HEK293T (cell line): ENCODE measurements at regions not wholly inside any gene's neighbourhood (a gene's known extent, or its start where the extent isn't known, plus 50 kb on each side); places are given as distances from the start of the nearest gene placed in this dataset.
A peak's percentile ranks its signal among the peaks of the same experiment; 100 is the strongest.
"Not testable (repeated sequence)": the region's sequence is repeated elsewhere in the genome, so short reads cannot be mapped to it uniquely, and the experiment has no call there.

Experiments
- CTCF ChIA-PET: fragments of 350-600 bp; formaldehyde crosslinking; extraction: SDS; loops from one replicate; lab custom pipeline; 2021; ENCODE audit warnings: antibody characterized with exemption, inconsistent platforms; lab: Yijun Ruan, JAX
- POLR2A ChIA-PET: fragments of 350-600 bp; formaldehyde crosslinking; extraction: SDS; loops from one replicate; lab custom pipeline; 2020; ENCODE audit warnings: antibody characterized with exemption, inconsistent platforms; lab: Yijun Ruan, JAX
- DNase-seq: peaks from one replicate; pipeline ENCODE4 v3.0.0; 2012; ENCODE audit warnings: mixed read lengths; ENCODE audit errors: extremely low spot score
- ARNT ChIP-seq: fragments of 450-650 bp; IDR thresholded peaks from 2 replicates; pipeline ENCODE4 v1.6.1; 2017; ENCODE audit warnings: mild to moderate bottlenecking
- BHLHE40 ChIP-seq: fragments of 450-650 bp; IDR thresholded peaks from 2 replicates; pipeline ENCODE4 v1.6.1; 2016; ENCODE audit warnings: mild to moderate bottlenecking, moderate library complexity, borderline replicate concordance
- CTBP1 ChIP-seq: fragments of 450-650 bp; IDR thresholded peaks from 2 replicates; pipeline ENCODE4 v1.6.1; 2016; ENCODE audit warnings: borderline replicate concordance
- ELF4 ChIP-seq: fragments of 450-650 bp; IDR thresholded peaks from 2 replicates; pipeline ENCODE4 v1.6.1; 2017; ENCODE audit warnings: antibody characterized with exemption
- FOXK2 ChIP-seq: fragments of 450-650 bp; IDR thresholded peaks from 2 replicates; pipeline ENCODE4 v1.6.1; 2016; ENCODE audit warnings: mild to moderate bottlenecking
- FOXM1 ChIP-seq: fragments of 450-650 bp; IDR thresholded peaks from 2 replicates; pipeline ENCODE4 v1.6.1; 2017; ENCODE audit warnings: mild to moderate bottlenecking, borderline replicate concordance
- HDGF ChIP-seq: fragments of 450-650 bp; IDR thresholded peaks from 2 replicates; pipeline ENCODE4 v1.6.1; 2017; ENCODE audit warnings: antibody characterized with exemption, borderline replicate concordance
- L3MBTL2 ChIP-seq: fragments of 450-650 bp; conservative IDR thresholded peaks from 2 replicates; pipeline ENCODE4 v1.6.1; 2016; ENCODE audit warnings: mild to moderate bottlenecking
- LEF1 ChIP-seq: fragments of 450-650 bp; IDR thresholded peaks from 2 replicates; pipeline ENCODE4 v1.6.1; 2017; ENCODE audit warnings: mild to moderate bottlenecking, borderline replicate concordance
- NFRKB ChIP-seq: fragments of 450-650 bp; IDR thresholded peaks from 2 replicates; pipeline ENCODE4 v1.6.1; 2016; ENCODE audit warnings: mild to moderate bottlenecking, moderate library complexity
- SP1 ChIP-seq: fragments of 450-650 bp; IDR thresholded peaks from 2 replicates; pipeline ENCODE4 v1.6.1; 2017
- SUZ12 ChIP-seq: fragments of 450-650 bp; IDR thresholded peaks from 2 replicates; pipeline ENCODE4 v1.6.1; 2016; ENCODE audit warnings: mild to moderate bottlenecking
- TARDBP ChIP-seq: fragments of 450-650 bp; IDR thresholded peaks from 2 replicates; pipeline ENCODE4 v1.6.1; 2016
- ZNF384 ChIP-seq: fragments of 450-650 bp; IDR thresholded peaks from 2 replicates; pipeline ENCODE4 v1.6.1; 2016
- TF ChIP-seq, protein P1 (sequence below): fragments of 450-650 bp; IDR thresholded peaks from 2 replicates; pipeline ENCODE4 v1.6.1; 2016

GRCh38 chr3:90182291-90182976, 1075.0 kb downstream of the EPHA3 start:
- CTCF ChIA-PET: interaction anchor here (0.6 kb wide), 1 partner anchor 1645 kb away, joined by 3 read pairs; no protein-coding TSS in a partner anchor
- peak; percentile 17 for DNase-seq
- POLR2A ChIA-PET: not testable (repeated sequence)
- peak; percentile 34; the same call in 1 of the 2 replicates for TF ChIP-seq ZNF384

DNA sequence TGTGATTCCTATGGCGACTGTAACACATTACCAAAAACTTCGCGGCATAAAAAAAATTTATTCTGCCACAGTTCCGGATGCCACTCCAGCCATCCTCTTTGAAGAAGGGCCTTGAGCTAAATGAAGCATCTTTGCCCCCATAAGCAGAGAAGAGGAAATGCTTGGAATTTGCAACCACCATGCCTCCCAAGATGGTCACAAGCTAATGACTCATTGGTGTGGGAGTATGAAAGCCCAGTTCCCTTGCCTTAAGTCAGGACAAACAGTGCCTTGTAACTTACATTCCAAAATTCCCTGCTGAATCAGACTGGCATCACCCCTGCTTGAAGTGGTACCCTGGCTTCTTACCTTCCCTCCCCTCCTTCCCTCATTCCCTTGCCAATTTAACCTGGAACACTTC, 1077.4 kb downstream of the EPHA3 start:
- DNase-seq: no peak
- POLR2A ChIA-PET: no interaction called here
- no peak for TF ChIP-seq HDGF
- no peak for TF ChIP-seq ZNF384
- TF ChIP-seq BHLHE40: no peak
- no peak for TF ChIP-seq L3MBTL2
- CTCF ChIA-PET: no interaction called here

- DNase-seq, POLR2A ChIA-PET, CTCF ChIA-PET: not testable (repeated sequence)
Measured at GRCh38 chr3:90197383-90197782, 1090.0 kb downstream of the EPHA3 start.

GRCh38 chr3:90202931-90203330, 1095.5 kb downstream of the EPHA3 start:
- not testable (repeated sequence) for DNase-seq

GRCh38 chr3:90206482-90206881, 1099.1 kb downstream of the EPHA3 start:
- POLR2A ChIA-PET, CTCF ChIA-PET, DNase-seq: not testable (repeated sequence)

More at GRCh38 chr3:90202931-90203330, 1095.5 kb downstream of the EPHA3 start:
- POLR2A ChIA-PET, CTCF ChIA-PET: not testable (repeated sequence)

- DNase-seq, CTCF ChIA-PET, POLR2A ChIA-PET: not testable (repeated sequence)
Measured at GRCh38 chr3:90207353-90208097, 1100.1 kb downstream of the EPHA3 start.

DNA sequence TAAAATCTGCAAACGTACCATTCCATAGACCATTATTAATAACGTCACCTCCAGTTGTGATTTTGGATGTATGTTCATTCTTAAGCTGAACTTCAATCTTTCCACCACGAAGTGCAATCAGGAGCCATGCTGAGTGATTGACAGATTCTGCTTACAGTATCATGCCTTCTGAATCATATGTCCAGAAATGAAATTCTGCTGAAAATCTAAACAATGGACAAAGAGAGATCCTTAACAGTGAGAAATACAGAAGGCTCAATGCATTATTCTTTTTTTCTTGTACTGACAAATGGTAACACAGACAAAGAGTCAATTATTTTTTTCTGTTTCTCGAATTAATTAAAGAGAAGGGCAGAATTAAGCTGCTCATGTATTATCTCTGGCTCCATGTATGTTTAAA, 1114.5 kb downstream of the EPHA3 start:
- POLR2A ChIA-PET: no interaction called here
- CTCF ChIA-PET: no interaction called here

DNA sequence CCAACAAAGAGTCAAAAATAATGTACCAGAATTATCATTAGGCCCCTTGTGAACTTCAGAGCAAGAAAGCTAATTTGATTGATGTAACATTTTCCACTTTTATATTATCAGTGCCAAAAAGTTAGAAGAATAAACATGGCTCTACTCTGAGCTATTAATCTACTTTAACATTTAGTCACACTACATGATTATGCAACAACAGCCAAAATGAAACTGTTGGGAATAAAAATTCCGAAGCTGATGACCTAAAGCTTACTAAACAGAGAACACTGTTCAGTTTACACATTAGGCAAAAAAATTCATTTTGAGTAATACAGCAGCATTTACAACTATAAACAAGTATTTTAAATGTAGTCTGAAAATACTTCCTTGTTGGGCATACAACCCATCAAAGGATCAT, 1134.1 kb downstream of the EPHA3 start:
- CTCF ChIA-PET: no interaction called here
- DNase-seq: no peak
- POLR2A ChIA-PET: no interaction called here
- TF ChIP-seq ELF4: no peak
- TF ChIP-seq LEF1: no peak
- no peak for TF ChIP-seq L3MBTL2
- TF ChIP-seq ZNF384: no peak
- no peak for TF ChIP-seq ARNT
- TF ChIP-seq FOXK2: no peak
- no peak for TF ChIP-seq NFRKB
- no peak for TF ChIP-seq FOXM1
- TF ChIP-seq CTBP1: no peak

More for the DNA sequence above, 1114.5 kb downstream of the EPHA3 start:
- TF ChIP-seq SUZ12: no peak
- TF ChIP-seq TARDBP: no peak
- TF ChIP-seq FOXK2: no peak
- TF ChIP-seq, protein P1, sequence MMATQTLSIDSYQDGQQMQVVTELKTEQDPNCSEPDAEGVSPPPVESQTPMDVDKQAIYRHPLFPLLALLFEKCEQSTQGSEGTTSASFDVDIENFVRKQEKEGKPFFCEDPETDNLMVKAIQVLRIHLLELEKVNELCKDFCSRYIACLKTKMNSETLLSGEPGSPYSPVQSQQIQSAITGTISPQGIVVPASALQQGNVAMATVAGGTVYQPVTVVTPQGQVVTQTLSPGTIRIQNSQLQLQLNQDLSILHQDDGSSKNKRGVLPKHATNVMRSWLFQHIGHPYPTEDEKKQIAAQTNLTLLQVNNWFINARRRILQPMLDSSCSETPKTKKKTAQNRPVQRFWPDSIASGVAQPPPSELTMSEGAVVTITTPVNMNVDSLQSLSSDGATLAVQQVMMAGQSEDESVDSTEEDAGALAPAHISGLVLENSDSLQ: no peak
- no peak for TF ChIP-seq CTBP1
- TF ChIP-seq NFRKB: no peak
- TF ChIP-seq HDGF: no peak
- no peak for TF ChIP-seq LEF1
- DNase-seq: no peak

DNA sequence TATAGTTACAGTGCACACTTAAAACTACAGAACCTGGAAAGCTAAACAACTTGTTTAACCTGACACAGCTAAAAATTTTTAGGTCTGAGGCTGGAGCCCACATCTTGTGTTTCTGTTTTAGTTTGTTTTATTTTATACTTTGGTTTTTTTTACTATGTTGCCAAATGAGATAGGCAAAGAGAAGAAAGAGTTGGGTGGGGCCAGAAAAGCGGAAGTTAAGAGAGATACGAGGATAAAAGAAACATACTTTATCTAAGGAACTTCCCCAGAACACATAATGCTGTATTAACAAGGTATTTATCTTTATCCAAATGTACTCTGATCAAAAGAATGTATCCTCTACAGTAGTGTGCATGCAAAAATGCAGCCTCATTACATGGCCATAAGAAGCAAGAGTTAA, 1145.7 kb downstream of the EPHA3 start:
- ChIA-PET POLR2A (no interaction called here), CTCF (no interaction called here)
- TF ChIP-seq HDGF (no peak), NFRKB (no peak), FOXK2 (no peak), ELF4 (no peak), ZNF384 (no peak), L3MBTL2 (no peak), SUZ12 (no peak), LEF1 (no peak), BHLHE40 (no peak), SP1 (no peak)
- TF ChIP-seq, protein P1: no peak
- DNase-seq: no peak
